ENCODE measurements at regions not wholly inside any gene's neighbourhood (a gene's known extent, or its start where the extent isn't known, plus 50 kb on each side); places are given as distances from the start of the nearest gene placed in this dataset.

GRCh38 chr6:121590438-121590837 is 155.0 kb downstream of the GJA1 start (continued):
- no peak for TF ChIP-seq ZNF407 (IDR thresholded peaks at IDR 0.05; ENCODE audit: low read depth)
- no peak for TF ChIP-seq TAF9B (IDR thresholded peaks at IDR 0.05; ENCODE audit: partially characterized antibody)
- no peak for TF ChIP-seq RERE (CRISPR knock-in tag; IDR thresholded peaks at IDR 0.05; ENCODE audit: borderline replicate concordance)
- no peak for TF ChIP-seq CTBP1 (IDR thresholded peaks at IDR 0.05; ENCODE audit: borderline replicate concordance)
- no peak for TF ChIP-seq BACH1 (tag; IDR thresholded peaks at IDR 0.05)
- no peak for TF ChIP-seq GTF2E2 (tag; IDR thresholded peaks at IDR 0.05)

All from K562 (cell line).